Limb (tissue), 2 donors: ENCODE measurements at regions not wholly inside any gene's neighbourhood (a gene's known extent, or its start where the extent isn't known, plus 50 kb on each side); places are given as distances from the start of the nearest gene placed in this dataset.

ENCODE experiments used
- DNase-seq, 2 donors: peaks; one replicate each; pipeline ENCODE4 v3.0.0-alpha.2; 2016; ENCODE audit errors: extremely low spot score in 2 of 2

DNA sequence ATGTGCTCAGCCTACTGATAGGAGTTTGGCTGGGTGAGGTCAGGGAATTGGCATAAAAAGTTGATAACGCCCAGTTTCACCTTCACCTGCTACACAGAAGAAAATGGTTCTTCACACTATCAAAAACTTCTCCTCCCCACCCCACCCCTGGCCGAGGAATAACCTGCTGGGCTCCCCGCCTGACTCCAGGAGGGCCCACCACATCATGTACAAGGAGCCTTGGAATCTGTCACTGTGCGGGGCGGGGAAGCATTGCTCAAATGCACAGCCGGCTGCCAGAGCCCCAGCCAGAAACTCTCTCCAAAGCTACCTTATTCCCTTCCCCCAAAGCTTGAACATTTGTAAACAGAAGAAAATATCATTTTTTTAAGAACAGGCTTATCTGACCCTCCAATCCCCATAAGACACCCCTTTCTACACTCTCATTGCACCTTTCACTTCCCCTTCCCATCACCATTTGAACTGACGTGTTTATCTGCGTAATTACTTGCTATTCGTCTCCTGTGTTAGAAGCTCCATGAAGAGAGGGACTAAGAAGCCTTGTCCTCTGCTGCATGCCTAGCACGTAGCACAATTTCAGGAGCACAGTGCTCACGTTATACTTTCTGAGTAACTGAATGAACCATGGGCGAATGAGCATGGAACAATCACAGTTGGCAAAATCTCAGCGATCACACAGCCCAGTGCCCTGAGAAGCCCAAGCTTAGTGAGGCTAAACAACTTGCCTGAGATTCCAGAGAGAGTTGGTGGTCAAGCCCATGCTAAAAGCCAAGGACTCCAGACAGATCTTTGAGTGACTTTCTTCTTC is 82.9 kb downstream of the HES1 start:
- no peak for DNase-seq

DNA sequence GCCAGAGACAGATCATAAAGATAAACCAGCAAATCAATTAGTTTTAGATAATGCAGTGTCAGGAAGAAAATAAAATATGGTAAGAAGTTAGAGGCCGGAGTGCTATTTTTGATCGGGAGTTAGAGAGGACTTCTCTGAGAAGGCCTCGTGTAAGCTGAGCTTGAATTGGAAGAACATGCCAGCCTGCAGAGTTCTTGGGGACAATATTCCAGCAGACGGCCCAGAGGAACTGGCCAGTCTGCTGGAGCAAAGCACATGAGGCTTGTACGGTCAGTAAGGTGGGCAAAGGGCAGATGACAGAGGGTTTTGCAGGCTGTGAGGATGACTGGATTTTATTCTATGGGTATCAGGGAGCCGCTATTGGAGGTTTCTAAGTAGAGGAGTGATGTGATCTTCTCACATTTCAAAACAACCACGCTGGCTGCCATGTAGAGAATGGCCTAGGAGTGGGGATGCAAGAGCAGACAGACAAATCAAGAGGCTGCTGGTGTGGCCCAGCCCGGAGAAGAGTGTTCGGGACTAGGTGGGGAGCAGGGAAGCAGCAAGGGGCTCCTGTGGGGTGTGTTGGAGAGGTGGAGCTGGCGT is 84.0 kb downstream of the HES1 start:
- no peak for DNase-seq

DNA sequence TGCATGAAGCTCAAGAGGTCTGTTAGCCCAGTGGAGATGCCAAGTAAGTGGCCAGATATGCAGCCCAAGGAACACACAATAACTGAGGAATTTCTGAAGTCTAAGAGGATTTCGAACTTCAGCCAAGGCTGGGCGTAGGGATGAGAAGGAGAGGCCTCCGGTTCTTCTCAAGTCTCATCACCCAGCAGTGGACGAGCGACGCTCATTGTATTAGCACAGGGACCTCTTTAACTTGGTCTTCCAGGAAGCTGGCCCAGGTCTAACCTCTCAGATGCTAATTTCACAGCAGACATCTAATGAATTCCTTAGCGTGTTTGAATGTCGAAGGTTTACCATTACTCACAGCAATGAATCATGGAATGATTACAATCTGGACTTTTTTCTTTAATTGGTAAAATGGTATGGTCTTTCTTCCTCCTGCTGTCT is 85.0 kb downstream of the HES1 start:
- DNase-seq = no peak

DNA sequence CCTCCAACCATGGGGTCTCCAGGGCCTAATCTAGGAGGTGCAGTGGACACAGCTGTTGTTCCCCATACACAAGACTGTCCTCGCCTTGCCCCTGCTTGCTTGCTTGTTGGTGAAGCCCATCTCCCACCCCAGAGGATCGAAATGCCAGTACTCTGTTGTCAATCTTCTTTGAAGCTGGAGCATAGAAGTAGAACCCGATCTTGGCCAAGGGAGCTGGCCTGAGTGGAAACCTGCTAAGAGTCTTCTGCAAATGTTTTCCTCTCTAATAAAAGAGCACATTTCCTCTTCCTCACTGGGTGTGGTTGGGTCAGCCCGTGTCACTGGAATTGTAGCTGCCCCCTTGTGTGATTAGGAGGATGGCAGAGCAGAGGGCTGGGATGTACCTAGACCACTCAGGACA is 85.4 kb downstream of the HES1 start:
- DNase-seq = no peak

DNA sequence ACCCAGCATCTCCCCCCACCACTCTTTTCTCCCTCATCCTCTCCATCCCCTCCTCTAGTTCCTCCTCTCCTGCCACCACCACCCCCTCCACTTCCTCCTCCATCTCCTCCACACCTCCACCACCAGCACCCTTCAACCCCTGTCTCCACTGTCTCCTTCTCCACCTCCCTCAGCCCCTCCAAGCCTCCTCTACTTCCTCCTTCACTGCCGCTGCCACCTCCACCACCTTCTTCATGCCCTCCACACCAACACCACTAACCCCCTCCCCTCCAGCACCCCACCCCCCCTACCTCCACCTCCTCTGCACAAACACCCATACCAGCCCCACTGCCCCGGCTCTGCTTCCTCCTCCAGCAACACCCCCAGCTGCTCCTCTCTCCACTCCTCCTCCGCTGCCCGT is 88.0 kb downstream of the HES1 start:
- DNase-seq = no peak

DNA sequence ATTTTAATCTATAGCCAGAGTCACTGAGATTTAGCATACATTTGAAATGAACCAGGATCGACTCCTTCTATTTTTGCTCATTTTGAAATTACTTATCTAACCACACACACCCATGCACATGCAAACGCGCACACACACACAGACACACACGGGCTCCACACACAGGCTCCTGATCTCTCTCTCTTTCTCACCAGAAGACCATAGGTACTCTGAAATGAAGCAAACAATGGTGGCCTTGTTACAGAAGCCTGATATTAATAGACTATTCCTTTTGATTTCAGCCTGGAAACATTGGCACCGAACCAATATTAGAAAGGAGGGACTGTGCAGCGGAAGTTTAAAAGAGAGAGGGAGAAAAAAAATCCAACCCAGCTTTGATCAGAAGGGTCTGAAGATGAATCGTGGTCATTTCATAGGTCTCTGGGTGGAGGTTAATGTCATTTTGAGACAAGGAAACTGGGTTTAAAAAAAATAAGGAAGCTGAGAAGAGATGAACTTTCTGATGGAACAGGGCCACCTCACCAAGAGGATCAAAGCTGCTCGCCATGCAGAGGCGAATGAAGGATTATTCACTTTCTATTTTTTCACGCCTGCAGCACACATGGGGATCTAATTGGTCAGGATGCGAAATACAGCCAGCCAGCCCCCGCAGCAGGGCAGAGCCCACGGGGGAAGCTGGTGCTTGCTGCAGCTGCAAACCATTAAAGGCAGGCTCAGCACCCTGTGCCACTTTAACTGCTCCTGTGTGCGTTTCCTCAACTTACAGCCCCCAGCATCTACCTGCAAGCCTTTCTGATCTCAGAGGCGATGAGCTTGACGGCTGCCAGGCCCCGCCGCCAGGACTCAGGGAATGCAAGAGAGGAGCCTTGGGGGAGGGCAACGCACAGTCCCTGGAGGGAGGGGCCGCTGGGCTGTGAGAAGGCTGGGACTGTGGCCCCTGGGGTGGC is 88.8 kb downstream of the HES1 start:
- DNase-seq = no peak

DNA sequence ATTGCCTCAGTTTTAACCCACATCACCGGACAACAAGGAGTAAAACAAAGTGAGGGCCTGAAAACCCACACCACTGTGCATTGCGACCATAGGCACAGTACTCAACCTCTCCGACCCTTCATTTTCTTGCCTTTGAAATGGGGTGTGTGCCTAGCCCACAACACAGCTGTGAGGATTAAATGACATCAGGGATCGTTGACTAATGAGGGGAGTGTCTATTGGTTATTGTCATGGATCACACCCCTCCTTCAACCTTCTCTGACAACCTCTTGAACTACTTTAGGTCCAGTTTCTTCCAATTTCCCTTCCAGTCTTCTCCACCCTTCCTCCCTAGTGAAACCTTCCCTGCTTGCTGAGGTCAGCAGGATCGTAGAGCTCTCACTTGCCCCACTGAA is 89.5 kb downstream of the HES1 start:
- no peak for DNase-seq

DNA sequence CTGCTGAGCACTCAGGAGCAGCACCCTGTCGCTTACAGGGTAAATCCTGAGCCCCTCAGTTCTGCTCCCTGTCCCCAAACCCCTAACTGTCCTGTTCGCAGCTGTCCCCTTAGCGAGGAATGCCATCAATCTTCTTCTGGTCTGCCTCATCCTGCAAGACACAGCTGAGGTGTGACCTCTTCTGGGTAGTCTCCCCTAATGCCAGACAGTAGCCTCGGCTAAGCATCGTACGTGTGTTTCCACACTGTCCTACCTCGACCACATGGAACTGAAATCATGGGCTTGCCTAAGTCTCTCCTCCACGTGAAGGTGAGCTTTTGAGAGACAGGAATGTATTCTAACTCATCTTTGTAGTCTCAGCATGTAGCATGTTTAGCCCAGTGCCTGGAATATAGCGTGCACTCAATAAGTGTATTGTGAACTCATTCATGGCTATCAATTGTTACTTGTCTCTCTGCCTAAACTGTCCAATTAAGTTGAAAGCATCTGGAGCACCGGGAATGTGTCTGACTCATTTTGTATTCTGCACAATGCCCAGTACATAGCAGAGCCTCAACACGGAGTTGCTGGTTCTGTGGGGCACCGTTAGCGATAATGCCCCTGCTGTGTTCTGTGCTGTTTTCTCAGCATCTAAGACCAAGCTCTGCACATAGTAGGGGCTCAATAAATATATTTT is 90.2 kb downstream of the HES1 start:
- DNase-seq = no peak

DNA sequence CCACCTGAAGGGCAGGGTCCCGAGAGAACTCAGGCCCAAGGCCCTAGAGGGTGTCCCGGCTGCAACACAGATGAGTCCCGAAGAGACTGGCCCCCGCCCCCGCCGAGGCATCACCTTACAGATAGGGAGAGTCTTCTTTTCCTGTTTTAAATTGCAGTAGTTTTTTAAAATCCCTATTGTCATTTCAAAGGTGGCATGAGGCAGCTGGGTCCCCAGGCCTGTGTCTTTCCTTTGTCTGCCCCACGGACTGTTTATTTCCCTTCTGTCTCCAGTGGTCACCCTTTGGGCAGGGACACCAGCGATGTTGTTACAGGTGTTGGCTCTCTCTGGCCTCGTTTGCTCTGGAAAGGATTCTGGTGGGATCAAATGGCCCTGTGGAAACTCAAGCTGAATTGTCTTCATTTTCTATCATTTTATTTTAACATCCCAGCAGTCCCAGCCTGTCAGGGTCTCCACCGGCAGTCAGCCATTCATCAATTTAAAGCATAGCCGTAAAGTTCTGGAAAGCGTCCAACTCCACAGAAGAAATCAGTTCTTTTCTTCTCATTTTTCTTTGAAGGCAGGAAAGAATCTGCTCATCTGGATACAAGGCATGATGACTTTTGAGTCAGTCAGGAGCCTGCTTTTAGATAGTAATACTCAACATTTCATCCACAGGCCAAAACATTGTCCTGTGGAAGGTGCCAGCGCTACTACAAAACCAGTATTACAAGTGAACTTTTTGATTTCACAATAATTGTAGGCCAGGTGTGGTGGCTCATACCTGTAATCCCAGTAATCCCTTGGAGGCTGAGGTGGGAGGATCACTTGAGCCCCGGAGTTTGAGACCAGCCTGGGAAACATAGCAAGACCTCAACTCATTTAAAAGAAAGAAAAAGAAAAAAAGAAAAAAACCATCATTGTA is 96.2 kb downstream of the HES1 start:
- no peak for DNase-seq

DNA sequence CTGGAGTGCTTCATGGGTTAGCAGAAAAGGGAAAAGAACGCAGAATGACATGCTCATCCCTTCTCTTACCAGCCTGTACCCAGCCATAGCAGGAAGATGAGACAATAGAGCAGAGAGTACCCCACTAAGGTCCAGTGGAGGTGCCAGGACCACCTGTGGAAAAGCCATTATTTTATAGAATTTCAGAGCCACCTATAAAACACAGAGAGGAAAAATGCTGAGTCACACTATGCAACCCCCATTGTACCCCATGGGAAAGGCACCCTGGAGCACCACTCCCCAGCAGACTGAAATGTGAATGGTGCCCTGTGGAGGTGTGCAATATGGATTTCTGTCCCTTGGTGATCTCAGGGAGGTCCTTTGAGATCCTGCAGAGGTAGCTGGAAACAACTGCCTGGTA is 97.2 kb downstream of the HES1 start:
- DNase-seq = no peak

DNA sequence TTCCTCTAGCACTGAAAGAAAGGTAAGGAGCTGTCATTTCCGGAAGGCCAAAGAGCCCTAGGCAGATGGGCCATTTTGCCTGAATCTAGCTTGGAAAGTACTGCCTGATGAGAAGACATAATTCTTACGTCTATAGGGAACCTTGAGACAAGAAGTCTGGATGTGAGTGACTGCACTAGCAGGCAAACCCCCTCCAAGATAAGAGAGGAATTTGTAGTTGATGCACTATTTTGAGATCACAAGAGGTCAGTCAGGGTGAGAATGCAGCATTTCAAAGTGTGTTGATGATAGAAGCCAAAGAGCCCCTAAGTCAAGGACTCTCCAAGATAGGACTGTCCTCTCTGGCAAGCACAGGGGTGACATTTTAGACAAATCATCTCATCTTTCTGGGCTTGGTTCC is 99.2 kb downstream of the HES1 start:
- no peak for DNase-seq

DNA sequence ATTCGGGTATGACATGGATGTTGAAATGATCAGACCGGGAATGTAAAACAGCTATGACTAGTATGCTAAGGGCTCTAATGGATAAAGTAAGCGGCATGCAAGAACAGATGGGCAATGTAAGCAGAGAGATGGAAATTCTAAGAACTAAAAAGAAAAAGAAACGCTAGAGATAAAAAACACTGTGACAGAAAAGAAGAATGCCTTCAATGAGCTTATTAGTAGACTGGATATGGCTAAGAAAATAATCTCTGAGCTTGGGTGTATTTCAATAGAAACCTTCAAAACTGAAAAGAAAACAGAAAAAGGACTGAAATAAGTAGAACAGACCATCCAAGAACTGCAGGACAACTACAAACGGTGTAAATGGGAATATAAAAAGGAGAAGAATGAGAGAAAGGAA is 101.2 kb downstream of the HES1 start:
- no peak for DNase-seq

DNA sequence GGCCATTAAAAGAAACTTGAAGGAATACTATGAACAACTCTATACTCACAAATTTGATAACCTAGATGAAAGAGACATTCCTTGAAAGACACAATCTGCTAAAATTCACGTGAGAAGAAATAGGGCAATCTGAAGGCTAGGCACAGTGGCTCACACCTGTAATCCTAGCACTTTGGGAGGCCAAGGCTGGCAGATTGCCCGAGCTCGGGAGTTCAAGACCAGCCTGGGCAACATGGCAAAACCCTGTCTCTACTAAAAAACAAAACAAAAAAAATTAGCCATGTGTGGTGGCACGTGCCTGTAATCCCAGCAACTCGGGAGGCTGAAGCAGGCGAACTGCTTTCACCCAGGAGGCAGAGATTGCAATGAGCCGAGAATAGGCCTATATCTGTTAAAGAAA is 104.8 kb downstream of the HES1 start:
- no peak for DNase-seq

DNA sequence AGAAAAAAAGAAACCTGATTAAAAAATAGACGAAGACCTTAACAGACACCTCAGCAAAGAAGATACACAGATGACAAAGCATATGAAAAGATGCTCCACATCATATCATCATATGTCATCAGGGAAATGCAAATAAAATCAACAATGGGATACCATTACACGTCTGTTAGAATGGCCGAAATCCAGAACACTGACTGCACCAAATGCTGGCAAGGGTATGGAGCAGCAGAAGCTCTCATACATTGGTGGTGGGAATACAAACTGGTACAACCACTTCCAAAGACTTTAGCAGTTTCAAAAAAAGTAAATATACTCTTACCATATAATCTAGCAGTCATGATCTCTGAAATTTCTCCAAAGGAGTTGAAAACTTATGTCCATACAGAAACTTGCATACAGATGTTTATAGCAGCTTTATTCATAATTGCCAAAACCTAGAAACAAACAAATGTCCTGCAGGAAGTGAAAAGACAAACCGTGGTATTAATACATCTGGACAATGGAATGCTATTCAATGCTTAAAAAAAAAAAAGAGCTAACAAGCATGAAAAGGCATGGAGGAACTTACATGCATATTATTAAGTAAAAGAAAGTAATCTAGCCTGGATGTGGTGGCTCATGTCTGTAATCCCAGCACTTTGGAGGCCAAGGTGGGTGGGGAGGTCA is 107.4 kb downstream of the HES1 start:
- no peak for DNase-seq

DNA sequence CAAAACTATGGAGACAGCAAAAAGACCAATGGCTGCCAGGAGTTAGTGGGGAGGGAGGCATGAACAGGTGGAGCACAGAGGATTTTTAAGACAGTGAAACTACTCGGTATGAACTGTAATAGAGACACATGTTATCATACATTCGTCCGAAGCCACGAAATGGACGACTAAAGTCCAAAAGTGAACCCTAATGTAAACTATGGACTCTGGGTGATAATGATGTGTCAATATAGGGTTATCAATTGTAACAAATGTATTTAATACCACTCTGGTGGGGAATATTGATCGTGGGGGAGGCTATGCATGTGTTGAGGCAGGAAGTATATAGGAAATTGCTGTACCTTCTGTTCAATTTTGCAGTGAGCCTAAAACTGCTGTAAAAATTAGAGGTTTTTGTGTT is 107.0 kb downstream of the CPN2 start:
- DNase-seq = no peak

DNA sequence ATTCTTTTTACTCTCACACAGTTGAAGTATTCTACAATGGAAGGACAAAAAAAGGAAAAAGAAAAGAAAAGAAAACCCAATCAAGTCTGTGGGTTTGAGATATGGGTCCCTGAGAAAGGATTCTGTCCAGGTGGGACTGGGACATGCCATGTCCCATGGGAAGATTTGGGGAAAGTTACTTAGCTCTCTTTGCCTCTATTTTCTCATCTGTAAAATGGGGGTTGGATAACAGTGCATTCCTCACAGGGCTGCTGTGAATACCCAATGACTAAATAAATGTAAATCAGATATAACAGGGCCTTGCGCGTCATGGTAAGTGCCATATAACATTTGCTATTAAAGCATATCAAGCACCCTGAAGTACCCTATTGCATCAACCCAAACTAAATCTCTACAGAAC is 105.7 kb downstream of the CPN2 start:
- DNase-seq = no peak

DNA sequence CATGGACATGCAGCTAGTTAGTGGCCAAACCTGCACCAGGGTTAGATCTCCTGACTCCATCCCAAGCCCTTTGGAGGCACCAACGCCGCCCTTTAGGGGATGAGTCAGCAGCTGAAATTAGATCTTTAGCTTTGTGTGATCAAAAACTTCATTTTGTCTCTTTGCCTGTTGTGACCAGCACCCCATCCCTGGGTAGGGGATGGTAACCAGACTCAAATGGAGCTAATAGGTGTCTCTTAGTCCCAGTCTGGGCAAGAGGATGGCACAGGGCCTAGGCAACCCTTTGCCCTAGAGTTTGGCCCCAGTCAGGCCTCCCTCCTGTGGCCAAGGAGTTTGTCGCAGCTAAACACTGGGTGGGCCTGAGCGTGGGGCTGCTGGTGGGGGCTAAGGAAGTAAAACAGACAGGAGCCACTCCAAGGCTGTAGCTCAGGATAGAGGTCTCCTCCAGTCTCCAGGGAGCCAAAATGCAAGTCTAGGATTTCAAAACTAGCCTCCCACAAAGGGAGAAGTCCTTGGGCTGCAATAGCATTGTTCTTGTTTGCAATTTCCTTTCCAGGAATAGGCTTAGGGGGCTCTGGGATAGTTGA is 105.1 kb downstream of the CPN2 start:
- no peak for DNase-seq

DNA sequence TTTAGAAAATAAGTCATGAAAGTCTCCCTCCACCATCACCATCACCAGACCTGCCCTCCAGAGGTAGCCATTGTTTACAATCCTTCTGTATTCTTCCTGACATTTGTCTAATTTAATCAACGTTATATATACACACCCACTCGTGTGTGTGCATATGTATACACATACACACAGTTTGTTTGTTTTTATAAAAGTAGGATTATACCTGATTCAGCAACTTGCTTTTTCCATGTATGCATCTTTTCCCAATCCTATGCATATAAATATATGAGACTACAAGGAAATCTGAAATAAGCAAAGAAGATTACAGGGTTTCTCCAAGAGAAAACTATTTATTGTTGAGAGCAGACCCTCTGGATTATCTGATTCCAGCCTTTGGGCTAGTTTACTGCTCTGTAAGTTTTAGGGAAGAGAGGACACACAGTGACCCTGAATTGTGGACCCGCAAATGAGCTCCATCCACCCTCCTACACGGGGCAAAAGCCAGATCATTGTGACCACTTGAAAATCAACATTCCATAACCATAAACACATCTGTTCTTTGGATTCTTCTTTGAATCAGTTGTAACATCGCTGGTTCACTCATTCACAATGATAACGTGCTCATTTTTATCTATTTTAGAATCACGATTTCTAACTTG is 104.3 kb downstream of the CPN2 start:
- no peak for DNase-seq

DNA sequence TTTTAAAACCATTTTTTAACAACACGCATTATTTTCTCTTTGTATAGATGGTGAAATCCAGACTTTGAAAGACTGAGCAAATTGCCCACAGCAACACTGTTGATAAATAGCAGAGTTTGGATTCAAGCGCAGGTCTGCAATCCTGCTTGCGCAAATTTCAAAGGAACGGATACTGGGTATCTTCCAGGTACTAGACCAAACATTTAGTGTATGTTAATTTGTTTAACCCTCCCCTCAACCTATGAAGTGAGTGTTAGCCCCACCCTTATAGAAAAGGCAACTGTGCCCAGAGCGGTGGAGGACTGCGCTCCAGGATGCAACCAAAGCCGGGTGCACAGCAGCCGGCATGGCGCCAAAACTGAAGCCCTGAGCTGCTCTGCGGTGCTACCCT is 103.8 kb downstream of the CPN2 start:
- DNase-seq = no peak
